GM18505 (cell line): ENCODE measurements at regions not wholly inside any gene's neighbourhood (a gene's known extent, or its start where the extent isn't known, plus 50 kb on each side); places are given as distances from the start of the nearest gene placed in this dataset.

Experiments
- ATAC-seq: cut with Tn5 transposase; IDR thresholded peaks from one replicate; pipeline ENCODE4 v1.9.1; 2021; ENCODE audit not compliant: unreplicated experiment
- POLR2A ChIP-seq: IDR thresholded peaks from 4 replicates; pipeline ENCODE4 v1.6.1; 2011; ENCODE audit warnings: borderline replicate concordance; ENCODE audit not compliant: insufficient read depth, insufficient read length; ENCODE audit errors: extremely low read depth

- TF ChIP-seq POLR2A: no peak
- no peak for ATAC-seq
These were observed 209.8 kb upstream of the RHOBTB1 start for GRCh38 chr10:61153771-61154170.

- no peak for ATAC-seq
- TF ChIP-seq POLR2A: no peak
These were observed 207.1 kb upstream of the RHOBTB1 start for GRCh38 chr10:61151059-61151458.

- TF ChIP-seq POLR2A: no peak
- ATAC-seq: no peak
These were observed 204.5 kb upstream of the RHOBTB1 start for GRCh38 chr10:61148451-61148850.

- TF ChIP-seq POLR2A: no peak
These were observed 199.0 kb upstream of the RHOBTB1 start for GRCh38 chr10:61142987-61143386.

GRCh38 chr10:61140765-61141392, 196.9 kb upstream of the RHOBTB1 start:
- no peak for TF ChIP-seq POLR2A
- ATAC-seq: no peak

More at GRCh38 chr10:61142987-61143386, 199.0 kb upstream of the RHOBTB1 start:
- ATAC-seq: no peak

- no peak for TF ChIP-seq POLR2A
- no peak for ATAC-seq
These were observed 195.6 kb upstream of the RHOBTB1 start for GRCh38 chr10:61139592-61139953.

GRCh38 chr10:61138708-61139591, 195.0 kb upstream of the RHOBTB1 start:
- no peak for TF ChIP-seq POLR2A
- no peak for ATAC-seq

GRCh38 chr10:61136139-61136538, 192.2 kb upstream of the RHOBTB1 start:
- no peak for TF ChIP-seq POLR2A
- ATAC-seq: no peak

GRCh38 chr10:61135276-61135721, 191.3 kb upstream of the RHOBTB1 start:
- no peak for TF ChIP-seq POLR2A
- ATAC-seq: peak; percentile 87

- no peak for ATAC-seq
- no peak for TF ChIP-seq POLR2A
These were observed 186.4 kb upstream of the RHOBTB1 start for GRCh38 chr10:61130366-61130765.

- TF ChIP-seq POLR2A: no peak
These were observed 184.2 kb upstream of the RHOBTB1 start for GRCh38 chr10:61128196-61128595.

GRCh38 chr10:61125560-61126170, 181.7 kb upstream of the RHOBTB1 start:
- TF ChIP-seq POLR2A: no peak
- peak; percentile 81 for ATAC-seq

More at GRCh38 chr10:61128196-61128595, 184.2 kb upstream of the RHOBTB1 start:
- no peak for ATAC-seq

- no peak for TF ChIP-seq POLR2A
- no peak for ATAC-seq
These were observed 181.0 kb upstream of the RHOBTB1 start for GRCh38 chr10:61124756-61125530.
